HG03280 (cell line): ENCODE measurements at regions not wholly inside any gene's neighbourhood (a gene's known extent, or its start where the extent isn't known, plus 50 kb on each side); places are given as distances from the start of the nearest gene placed in this dataset.

ENCODE experiments used
- ATAC-seq: cut with Tn5 transposase; IDR thresholded peaks from one replicate; pipeline ENCODE4 v1.9.1; 2021; ENCODE audit warnings: mild to moderate bottlenecking, moderate library complexity; ENCODE audit not compliant: unreplicated experiment

DNA sequence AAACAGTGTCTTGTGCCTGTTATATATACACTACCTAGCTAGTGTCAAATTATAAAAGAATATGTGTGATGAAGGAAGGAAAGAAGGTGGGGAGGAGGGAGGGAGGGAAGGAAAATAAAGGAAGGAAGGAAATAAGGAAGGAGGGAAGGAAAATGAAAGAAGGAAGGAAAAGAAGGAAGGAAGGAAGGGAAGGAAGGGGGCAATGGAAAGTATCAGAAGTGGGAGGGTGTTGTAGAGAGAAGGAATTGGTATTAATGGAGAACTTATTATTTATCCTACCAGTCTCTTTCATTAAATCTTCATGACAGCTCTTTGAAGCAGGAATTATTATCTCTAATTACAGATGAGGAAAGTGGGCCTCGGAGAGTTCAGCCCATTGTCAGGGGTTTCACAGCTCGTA, 202.4 kb downstream of the SAMD5 start:
- no peak for ATAC-seq

DNA sequence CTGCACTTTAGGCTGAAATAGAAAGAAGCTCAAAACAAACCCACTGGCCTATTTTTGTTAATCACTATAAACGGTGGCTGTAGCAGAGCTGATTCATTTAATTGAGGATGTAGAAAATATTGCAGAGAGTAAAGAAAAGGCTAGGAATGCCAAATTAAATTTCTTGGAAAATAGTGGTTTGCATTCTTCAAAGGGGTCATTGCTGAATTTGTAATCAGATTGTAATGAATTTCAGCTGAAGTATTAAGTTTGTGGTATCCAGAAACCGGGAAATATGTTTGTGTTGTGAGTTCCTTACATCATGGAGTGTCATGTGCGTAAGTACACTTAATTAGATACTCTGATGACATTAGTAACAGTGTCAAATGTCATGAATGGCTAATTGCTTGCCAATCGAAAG, 203.0 kb downstream of the SAMD5 start:
- no peak for ATAC-seq

DNA sequence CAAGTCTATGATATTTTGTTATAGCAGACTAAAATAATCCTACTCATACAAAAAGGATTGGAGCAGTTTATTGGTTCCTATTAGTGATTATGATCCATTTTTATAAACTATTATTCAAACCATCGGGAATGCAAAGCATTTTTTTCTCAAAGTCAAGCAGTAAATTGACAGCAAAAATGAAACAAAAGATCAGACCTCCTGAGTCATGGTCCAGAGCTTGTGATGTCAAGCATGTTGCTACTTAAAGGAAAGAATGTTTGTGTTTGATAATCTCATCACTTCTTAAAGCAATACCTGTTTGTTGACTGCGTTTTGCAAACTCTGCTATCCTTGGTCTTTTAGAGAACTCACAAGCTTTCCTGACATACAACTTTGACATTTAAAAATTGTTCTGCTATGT, 204.4 kb downstream of the SAMD5 start:
- ATAC-seq: no peak

DNA sequence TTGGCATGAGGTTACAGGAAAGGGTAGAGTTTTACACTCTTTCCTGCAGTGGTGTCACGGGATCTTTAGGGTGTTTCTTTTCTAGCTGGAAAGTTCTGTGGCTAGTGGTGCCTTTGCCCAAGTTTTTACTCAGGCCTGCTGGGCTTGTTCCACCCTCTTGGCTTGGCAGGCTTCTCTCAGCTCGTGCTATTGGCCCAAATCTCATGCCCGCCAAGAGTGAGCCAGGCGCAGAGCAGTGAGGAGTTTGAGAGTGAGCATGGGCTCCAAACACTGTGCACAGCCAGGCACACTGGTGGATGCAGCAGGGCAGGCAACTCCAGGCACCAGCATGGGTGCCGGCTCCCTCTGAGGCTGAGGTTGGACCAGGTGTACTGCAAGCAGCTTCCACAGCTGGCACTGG, 206.5 kb downstream of the SAMD5 start:
- ATAC-seq: no peak

DNA sequence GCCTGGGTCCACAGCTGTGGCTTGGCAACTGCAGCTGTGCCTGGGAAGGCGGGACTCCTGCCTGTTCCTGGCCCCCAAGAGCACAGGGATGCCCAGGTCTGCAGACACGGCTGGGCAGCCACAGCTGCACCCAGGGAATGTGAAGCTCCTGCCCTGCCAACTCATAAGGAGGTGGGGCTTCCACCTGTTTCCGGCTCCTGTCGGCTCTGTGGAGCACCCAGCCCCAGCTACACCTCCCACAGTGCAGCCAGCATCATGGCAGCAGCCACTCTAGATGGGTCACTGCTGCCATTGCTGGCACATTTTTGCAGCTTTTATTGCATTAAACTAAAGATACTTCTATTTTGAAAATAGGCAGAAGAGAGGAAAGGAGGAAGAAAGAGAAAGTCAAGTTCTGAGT, 207.9 kb downstream of the SAMD5 start:
- ATAC-seq: no peak

DNA sequence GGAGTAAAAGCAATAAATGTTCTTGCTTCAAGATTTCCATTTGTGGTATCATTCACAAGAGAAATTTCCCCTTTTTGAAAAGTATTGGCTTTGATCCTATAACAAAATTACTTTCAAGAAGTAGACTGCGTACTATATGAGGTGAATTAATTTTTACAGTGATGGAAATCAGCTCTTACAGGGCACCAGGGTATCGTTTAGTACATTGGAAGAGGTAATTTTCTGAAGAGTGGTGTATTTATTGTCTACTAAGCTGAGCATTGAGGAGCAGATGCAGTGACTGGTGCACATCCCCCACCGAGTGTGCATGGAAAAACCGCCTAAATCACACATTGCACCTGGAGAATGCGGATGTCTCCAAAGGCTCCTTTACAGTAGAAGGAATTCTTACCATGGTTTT, 209.5 kb downstream of the SAMD5 start:
- ATAC-seq: no peak

DNA sequence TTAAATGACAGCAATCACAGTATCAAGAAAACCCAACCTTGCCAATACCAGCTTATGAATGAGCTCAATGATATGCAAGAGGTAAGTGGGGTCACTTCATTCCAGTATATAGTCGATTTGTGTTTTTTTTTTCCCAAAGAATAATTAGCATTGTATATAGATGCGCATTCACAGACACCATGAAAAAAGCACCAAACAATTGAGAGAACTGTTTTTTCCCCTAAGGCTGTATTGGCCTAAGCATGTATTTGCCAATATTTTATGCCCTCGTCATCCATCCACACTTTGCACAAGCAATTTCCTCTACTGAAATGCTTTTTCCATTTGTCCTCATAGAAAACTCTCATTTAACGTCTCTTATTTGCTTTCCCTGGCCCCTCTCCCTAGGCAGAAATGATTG, 213.7 kb downstream of the SAMD5 start:
- ATAC-seq: no peak

DNA sequence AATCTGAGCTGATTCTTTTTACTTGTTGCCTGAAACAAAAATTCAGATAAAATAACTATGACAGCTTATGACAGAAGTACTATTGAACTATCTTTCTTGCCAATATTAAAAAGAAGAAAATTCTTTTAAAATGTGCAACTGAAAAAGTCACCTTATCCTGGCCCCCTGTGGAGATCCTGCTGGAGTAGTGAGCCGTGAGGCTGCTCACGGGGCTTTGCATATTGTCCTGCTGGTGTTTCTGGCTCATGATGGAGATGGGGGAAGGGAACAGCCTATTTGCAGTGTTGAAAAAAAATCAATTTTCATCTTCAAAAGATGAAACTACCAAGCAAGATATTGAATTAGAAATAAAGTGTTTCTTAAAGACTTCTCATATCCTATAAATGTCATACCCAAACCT, 216.0 kb downstream of the SAMD5 start:
- ATAC-seq: no peak

DNA sequence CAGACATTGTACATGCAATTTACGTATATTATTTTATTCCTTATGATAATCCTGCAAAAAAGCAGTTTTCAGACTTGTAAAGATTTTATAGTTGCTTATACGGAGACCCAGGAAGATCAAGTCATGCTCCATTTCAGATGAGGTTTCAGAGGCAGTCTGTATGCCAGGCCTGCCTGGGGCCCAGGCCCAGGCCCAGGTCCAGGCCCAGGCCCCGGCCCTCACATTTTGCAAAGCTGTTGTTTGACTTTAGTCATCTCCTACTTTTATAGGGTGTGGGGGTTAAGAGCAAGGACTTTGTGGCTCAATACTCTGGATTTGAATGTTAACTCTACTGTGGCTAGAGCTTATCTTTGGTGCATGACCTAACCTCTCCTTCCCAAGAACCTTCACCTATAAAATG, 217.9 kb downstream of the SAMD5 start:
- no peak for ATAC-seq

DNA sequence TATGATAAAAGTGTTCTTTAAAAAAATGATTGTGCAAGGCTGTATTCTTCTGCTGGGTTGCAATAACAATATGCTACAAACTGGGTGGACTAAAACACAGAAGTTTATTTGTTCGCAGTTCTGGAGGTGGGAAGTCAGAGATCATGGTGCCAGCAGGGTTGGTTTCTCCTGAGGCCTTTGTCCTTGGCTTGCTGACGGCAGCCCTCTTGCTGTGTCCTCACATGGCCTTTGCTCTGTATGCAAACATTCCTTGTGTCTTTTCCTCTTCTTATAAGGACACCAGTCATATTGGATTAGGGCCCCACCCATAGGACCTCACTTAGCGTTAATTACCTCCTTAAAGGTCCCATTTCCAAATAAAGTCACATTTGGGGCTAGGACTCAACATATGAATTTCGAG, 220.4 kb downstream of the SAMD5 start:
- ATAC-seq: no peak

DNA sequence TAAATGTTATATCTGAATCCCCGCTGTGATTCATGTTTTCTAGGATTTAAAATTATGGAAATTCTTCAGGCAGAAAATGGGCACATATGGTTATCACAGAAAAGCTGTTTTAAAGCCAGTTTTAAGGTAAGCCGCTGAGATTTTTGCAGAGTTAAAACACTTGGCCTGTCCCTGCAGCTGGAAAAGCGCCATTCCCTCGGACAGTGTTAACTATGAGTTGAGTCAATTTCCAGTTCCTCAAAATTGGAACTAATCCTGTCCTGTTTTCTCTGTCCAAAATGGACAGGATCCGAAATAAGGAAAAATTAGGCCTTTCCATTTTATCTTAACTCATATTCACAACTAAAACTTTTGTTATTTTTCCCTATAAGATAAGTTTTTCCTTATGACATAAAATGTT, 225.2 kb downstream of the SAMD5 start:
- no peak for ATAC-seq

DNA sequence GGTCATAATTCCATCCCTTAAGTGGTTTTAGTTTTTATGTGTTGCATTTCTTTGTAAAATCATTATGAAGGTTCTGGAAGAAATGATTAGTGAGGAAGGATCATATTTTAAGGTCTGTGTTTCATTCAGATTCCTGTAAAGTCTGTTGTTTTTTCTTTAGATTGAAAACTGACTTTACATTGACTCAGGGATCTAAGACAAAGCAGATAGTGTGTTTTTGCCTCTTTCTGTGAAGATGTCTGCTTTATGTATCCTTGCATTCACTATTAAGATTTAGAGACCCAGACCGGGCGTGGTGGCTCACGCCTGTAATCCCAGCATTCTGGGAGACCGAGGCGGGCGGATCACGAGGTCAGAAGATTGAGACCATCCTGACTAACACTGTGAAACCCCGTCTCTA, 225.7 kb downstream of the SAMD5 start:
- no peak for ATAC-seq

DNA sequence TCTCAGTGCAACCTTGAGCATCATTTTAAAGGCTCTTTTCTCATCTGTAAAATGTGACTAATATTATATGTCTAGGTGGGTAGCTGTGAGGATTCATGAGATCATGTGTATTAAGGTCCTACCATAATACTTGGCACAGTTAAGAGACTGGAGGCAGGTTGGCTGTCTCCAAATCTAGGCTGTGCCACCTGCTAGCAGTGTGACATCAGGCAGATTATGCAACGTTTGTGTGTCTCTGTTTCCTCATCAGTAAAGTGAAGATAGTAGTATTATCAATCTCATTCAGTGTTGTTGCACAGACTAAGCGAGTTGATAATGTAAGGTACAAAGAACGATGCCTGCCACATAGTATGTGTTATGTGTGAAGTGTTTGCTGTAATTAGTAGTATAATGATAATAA, 227.4 kb downstream of the SAMD5 start:
- ATAC-seq: no peak

DNA sequence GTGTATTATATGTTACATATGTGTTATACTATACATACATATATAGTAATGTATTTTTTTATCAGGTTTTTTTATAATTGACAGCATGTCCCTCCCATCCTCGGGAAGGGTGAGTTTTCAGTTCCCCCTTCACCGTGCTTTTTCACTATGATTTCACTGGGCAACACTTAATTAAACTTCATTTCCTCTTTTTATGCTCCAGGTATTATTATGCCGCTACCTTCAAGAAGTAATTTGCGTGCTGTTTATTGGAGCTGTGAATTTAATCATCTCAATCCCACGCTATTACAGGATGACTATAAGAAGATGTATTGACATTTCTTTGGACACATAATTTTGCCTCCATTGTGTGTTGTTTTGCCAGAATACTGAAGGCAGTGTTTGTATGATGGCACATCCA, 228.6 kb downstream of the SAMD5 start:
- ATAC-seq: no peak

DNA sequence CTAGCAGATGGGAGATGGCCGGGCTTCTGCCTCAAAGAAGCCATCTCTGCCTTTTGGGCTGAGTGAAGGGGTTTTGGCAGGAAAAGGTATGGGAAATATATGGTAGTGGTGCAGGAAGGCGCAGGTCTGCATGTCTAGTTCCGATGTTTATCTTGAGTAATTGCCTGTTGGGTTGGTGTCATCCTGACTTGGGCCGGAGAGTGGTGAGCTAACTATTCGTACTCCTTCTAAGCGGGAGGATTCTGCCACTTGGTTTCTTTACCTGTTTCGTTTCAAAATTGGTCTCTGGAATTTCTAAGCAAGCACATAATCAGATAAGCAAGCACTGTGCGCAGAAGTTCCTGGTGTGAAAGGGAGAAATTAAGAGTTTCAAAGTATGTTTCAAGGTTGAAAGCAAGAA, 229.6 kb downstream of the SAMD5 start:
- no peak for ATAC-seq

DNA sequence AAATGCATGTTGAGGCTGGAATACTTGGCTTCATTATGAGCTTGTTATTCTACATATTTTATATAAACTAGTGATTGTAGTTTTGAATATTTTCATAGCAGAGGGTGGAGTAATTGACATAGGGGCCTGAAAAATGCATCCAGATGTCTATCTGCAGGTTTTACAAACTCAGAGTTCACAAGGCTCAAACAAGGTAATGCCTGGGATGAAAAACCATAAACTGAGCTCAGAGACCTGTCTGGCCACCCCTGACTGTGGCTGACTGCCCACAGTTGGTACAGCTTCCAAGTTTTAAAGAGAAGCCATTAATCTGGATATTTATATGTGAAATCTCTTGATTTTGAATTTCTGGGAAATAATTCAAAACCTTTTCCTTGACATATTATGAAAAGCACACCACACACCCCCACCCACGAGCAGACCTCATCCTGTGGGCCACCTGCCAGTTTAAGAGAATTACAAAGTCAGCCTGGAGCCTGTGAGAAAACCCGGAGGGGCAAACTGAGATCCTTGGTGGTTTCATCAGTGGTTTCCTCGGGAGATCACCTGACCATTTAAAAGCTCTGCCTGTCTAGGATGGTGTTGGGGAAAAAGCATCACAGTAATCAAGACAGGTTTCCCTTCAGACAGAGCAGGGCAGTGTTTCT, 230.1 kb downstream of the SAMD5 start:
- ATAC-seq: no peak

DNA sequence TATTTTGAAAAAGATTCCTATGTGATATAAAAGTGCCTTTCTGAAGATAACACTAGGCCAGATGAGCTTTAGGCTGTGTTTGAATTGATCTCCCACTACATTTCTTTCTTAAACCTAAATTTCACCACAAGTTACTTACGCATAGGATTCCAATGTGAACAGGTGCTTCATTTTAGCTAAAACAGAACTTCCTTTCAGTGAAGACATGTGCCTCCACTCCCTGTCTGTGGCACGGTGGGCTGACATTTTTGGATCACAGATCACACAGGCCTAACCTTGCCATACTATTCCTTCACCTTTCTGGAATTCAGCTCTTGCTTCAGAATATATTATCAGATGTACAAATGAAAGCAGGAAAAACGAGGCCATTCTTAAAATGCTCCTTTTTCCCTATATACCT, 231.8 kb downstream of the SAMD5 start:
- ATAC-seq: no peak

DNA sequence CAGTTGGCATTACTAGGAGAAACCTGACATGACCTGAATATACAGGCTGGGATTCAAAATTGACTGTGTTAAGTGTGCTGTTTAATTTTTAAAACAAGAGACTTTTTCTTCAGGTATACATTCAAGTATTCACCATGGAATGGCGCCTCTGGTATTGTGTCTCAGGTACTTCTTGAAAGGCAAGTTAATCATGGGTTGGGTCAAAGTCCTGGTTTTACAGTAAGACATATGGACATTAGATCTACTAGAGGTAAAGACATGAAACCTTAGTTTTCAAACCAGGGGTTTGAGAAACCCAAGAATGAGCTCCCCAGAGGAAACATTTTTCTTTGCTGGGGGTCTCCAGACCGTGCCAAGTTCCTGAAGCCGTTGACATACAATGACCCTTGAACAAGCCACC, 232.4 kb downstream of the SAMD5 start:
- no peak for ATAC-seq

DNA sequence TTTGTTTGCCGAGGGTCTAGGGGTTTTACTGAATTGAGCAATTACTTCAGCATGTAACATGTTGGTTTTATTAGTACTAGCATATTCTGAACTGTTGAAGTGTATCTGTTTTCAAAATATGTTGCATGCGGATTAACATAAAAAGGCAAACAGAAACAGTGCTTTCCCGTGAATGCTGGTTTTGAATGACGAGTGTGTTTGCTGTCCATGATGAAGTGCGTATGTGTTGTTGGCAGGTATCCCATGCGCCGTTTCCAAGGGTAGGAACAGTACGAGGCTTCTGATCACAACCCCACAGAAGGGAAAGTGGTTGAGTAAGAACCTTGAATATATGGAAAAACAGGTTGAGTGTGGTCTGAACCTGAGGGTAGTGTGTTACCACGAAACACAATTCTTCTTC, 232.9 kb downstream of the SAMD5 start:
- no peak for ATAC-seq

DNA sequence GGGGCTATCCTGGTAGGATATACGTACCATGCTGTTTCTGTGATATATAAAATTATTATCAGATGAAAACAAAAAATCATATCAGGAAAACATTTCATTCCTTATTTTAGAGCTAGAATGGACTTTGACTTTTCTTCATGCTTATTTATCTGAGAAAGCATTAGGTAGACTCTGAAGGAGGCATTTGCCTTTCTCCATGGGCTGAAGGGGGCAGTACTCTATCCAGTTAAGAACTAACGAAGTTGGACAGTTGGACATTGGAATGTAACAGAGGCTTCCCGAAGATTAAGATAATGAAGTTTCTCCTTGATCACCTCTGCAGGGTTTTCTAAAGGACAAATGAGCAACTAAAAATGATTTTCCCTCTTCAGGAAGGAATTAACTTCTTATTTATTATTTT, 233.9 kb downstream of the SAMD5 start:
- no peak for ATAC-seq

DNA sequence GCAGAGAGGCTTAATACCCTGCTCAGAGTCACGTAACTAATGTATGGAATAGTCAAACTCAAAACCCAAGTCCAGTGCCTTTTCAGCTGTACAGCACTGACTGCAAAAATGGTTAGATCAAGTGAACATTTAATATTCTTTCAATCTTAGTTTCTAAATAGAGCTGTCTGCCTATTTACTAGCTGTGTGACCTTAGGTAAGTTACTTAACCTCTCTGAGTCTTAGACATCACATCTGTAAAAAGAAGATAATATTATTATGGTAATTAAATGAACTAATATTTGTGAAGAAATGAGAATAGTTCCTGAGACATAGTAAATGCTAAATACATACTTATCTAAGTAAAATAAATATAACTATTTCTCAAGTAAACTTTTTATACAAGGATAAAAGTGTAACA, 235.5 kb downstream of the SAMD5 start:
- ATAC-seq: no peak

DNA sequence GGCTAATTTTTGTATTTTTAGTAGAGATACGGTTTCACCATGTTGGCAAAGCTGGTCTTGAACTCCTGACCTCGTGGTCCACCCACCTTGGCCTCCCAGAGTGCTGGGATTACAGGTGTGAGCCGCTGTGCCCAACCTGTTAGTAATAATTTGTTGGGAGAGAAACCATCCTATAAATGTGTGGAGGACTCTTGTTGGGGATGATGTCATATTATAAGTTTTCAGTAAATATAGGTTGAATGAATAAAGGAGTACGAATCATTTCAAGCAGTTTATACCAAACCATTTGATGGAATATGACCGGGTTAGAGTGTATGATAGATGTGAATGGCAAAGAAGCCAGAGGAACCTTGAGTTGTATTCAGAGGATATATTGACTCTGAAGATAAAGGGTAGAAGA, 240.8 kb downstream of the SAMD5 start:
- no peak for ATAC-seq

DNA sequence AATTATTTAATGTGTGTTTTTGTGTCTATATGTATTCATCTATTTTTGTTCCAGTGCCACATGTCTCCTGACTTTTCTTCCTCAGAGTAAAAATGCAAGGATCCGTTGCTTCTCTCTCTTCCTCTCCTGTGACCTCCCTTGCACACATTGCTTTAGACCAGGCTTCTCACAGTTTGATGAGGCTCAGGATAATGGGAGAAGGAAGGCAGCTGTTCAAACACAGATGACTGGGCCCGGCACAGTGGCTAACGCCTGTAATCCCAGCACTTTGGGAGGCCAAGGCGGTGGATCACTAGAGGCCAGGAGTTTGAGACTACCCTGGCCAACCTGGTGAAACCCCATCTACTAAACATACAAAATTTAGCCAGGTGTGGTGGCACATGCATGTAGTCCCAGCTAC, 241.9 kb downstream of the SAMD5 start:
- no peak for ATAC-seq

DNA sequence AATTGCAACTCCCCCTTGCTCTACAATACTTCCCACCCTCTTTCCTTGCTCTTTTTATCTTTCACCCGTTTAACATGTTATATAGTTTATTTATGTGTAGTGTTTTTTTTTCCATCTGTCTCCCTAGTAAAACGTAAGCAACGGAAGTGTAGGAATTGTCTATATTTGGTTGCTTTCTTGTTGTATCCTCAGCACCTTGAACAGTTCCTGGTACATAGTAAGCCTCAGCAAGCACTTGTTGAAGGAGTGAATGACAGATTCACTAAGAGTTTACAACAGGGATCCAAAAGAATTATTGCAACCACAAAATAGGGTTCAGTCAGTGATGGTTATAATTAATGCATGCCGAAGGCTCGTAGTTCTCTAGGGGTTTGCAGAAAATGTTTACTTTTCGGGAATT, 242.7 kb downstream of the SAMD5 start:
- no peak for ATAC-seq
